GM23338 (cell line): ENCODE measurements at regions not wholly inside any gene's neighbourhood (a gene's known extent, or its start where the extent isn't known, plus 50 kb on each side); places are given as distances from the start of the nearest gene placed in this dataset.

Experiments
- ATAC-seq: fragments of 200-7000 bp; cut with Tn5 transposase; 3 replicates; pipeline ENCODE4 v1.9.1; 2020
- DNase-seq: peaks from one replicate; pipeline ENCODE4 v3.0.0-alpha.2; 2015; ENCODE audit warnings: low spot score
- H2AFZ ChIP-seq: fragments of 200-600 bp; sonication (generic); 2 replicates; pipeline ENCODE4 v1.8.0; 2016; ENCODE audit warnings: antibody characterized with exemption, mild to moderate bottlenecking, moderate library complexity
- H3F3A ChIP-seq: fragments of 200-600 bp; sonication (generic); replicated peaks from 2 replicates; pipeline ENCODE4 v1.8.0; 2017; ENCODE audit warnings: antibody characterized with exemption, mixed run types, low read depth
- H3K27ac ChIP-seq: fragments of 200-600 bp; sonication (generic); 2 replicates; pipeline ENCODE4 v1.6.1; 2016; ENCODE audit warnings: low read depth
- H3K27me3 ChIP-seq: fragments of 200-600 bp; sonication (generic); 2 replicates; pipeline ENCODE4 v1.8.0; 2016; ENCODE audit warnings: mild to moderate bottlenecking, mixed run types, moderate library complexity; ENCODE audit not compliant: insufficient read depth
- H3K36me3 ChIP-seq: fragments of 200-600 bp; sonication (generic); 2 replicates; pipeline ENCODE4 v1.8.0; 2016; ENCODE audit warnings: mild to moderate bottlenecking; ENCODE audit not compliant: insufficient read depth
- H3K4me1 ChIP-seq: fragments of 200-600 bp; sonication (generic); 2 replicates; pipeline ENCODE4 v1.8.0; 2016; ENCODE audit warnings: mild to moderate bottlenecking, moderate library complexity; ENCODE audit not compliant: insufficient read depth
- H3K4me2 ChIP-seq: fragments of 200-600 bp; sonication (generic); 2 replicates; pipeline ENCODE4 v1.7.1; 2017; ENCODE audit warnings: mixed run types
- H3K4me3 ChIP-seq: fragments of 200-600 bp; sonication (generic); 2 replicates; pipeline ENCODE4 v1.6.1; 2016; ENCODE audit warnings: mixed run types
- H3K79me2 ChIP-seq: fragments of 200-600 bp; sonication (generic); replicated peaks from 2 replicates; pipeline ENCODE4 v1.8.0; 2017; ENCODE audit warnings: mild to moderate bottlenecking; ENCODE audit not compliant: insufficient read depth
- H3K9me2 ChIP-seq: fragments of 200-600 bp; sonication (generic); 2 replicates; pipeline ENCODE4 v1.8.0; 2017; ENCODE audit not compliant: insufficient read depth
- H4K20me1 ChIP-seq: fragments of 200-600 bp; sonication (generic); replicated peaks from 2 replicates; pipeline ENCODE4 v1.8.0; 2017; ENCODE audit warnings: mild to moderate bottlenecking; ENCODE audit not compliant: insufficient read depth
- H3K27ac Mint-ChIP-seq: 2 replicates; pipeline ENCODE4 v1.8.0; 2020; ENCODE audit warnings: inconsistent platforms, mild to moderate bottlenecking, moderate library complexity, mixed read lengths
- H3K27me3 Mint-ChIP-seq: 3 replicates; pipeline ENCODE4 v1.8.0; 2022; ENCODE audit warnings: low read depth, mild to moderate bottlenecking, moderate library complexity, mixed read lengths, inconsistent platforms; ENCODE audit not compliant: insufficient read depth, poor library complexity
- H3K36me3 Mint-ChIP-seq: 3 replicates; pipeline ENCODE4 v1.8.0; 2021; ENCODE audit warnings: low read depth, mild to moderate bottlenecking, inconsistent platforms, moderate library complexity, mixed read lengths
- H3K4me1 Mint-ChIP-seq: 3 replicates; pipeline ENCODE4 v1.8.0; 2020; ENCODE audit warnings: mild to moderate bottlenecking, inconsistent platforms, mixed read lengths
- H3K4me3 Mint-ChIP-seq: 3 replicates; pipeline ENCODE4 v1.8.0; 2021; ENCODE audit warnings: moderate library complexity, mild to moderate bottlenecking, inconsistent platforms, mixed read lengths
- H3K9me3 Mint-ChIP-seq: 3 replicates; pipeline ENCODE4 v1.8.0; 2020; ENCODE audit warnings: moderate library complexity, mild to moderate bottlenecking, inconsistent platforms, mixed read lengths
- CREB1 ChIP-seq: fragments of 250-450 bp; sonication (Bioruptor Pico); IDR thresholded peaks from 2 replicates; pipeline ENCODE4 v1.5.0; 2020; ENCODE audit warnings: low read depth, mild to moderate bottlenecking, moderate library complexity
- EZH2 ChIP-seq: fragments of 200-600 bp; sonication (generic); IDR thresholded peaks from one replicate; pipeline ENCODE4 v1.8.0; 2017; ENCODE audit warnings: antibody characterized with exemption, mild to moderate bottlenecking, low read depth; ENCODE audit not compliant: unreplicated experiment
- EZH2phosphoT487 ChIP-seq: fragments of 200-600 bp; sonication (generic); IDR thresholded peaks from one replicate; pipeline ENCODE4 v1.8.1; 2018; ENCODE audit warnings: antibody characterized with exemption; ENCODE audit not compliant: unreplicated experiment
- JUNB ChIP-seq: IDR thresholded peaks from one replicate; pipeline ENCODE4 v1.6.1; 2016; ENCODE audit warnings: antibody characterized with exemption; ENCODE audit not compliant: unreplicated experiment
- REST ChIP-seq: IDR thresholded peaks from one replicate; pipeline ENCODE4 v1.6.1; 2018; ENCODE audit warnings: antibody characterized with exemption; ENCODE audit not compliant: unreplicated experiment
- STAT1 ChIP-seq: IDR thresholded peaks from one replicate; pipeline ENCODE4 v1.6.1; 2016; ENCODE audit warnings: antibody characterized with exemption; ENCODE audit not compliant: unreplicated experiment
- ZNF114 ChIP-seq: fragments of 250-450 bp; sonication (Bioruptor Pico); IDR thresholded peaks from 2 replicates; pipeline ENCODE4 v1.5.0; 2020; ENCODE audit warnings: mild to moderate bottlenecking, moderate library complexity
- ZNF331 ChIP-seq: fragments of 250-450 bp; sonication (Bioruptor Pico); IDR thresholded peaks from 2 replicates; pipeline ENCODE4 v1.5.0; 2020; ENCODE audit warnings: low read depth, mild to moderate bottlenecking, moderate library complexity

GRCh38 chr10:78865931-78866717 is 202.6 kb upstream of the ZMIZ1 start:
- Histone ChIP-seq H3K36me3 (no peaks in the 10 kb centered on the region), H3F3A (no peaks in the 10 kb centered on the region), H3K79me2 (no peaks in the 10 kb centered on the region), H3K27ac (no peak overlapping the region), H3K4me3 (no peak overlapping the region), H2AFZ (no peak overlapping the region), H3K4me1 (no peaks in the 10 kb centered on the region), H3K27me3 (no peaks in the 10 kb centered on the region), H3K4me2 (no peak overlapping the region), H4K20me1 (no peaks in the 10 kb centered on the region), H3K9me2 (no peaks in the 10 kb centered on the region)
- no peak for ATAC-seq
- H3K27ac Mint-ChIP-seq = no peak overlapping the region
- DNase-seq = no peak
- H3K4me3 Mint-ChIP-seq = no peak overlapping the region
- H3K4me1 Mint-ChIP-seq = no peaks in the 10 kb centered on the region
- H3K9me3 Mint-ChIP-seq = no peaks in the 10 kb centered on the region; the same call in 2 of the 3 replicates
- TF ChIP-seq EZH2 (no peak), ZNF331 (CRISPR knock-in tag) (no peak), REST (no peak), STAT1 (no peak)
- H3K27me3 Mint-ChIP-seq = peaks cover 9% of the 10 kb centered on the region
- no peaks in the 10 kb centered on the region for H3K36me3 Mint-ChIP-seq

GRCh38 chr10:78866731-78867554 is 201.8 kb upstream of the ZMIZ1 start:
- no peaks in the 10 kb centered on the region for H3K27me3 ChIP-seq
- H3K4me3 Mint-ChIP-seq = no peak overlapping the region
- no peaks in the 10 kb centered on the region for H3K36me3 ChIP-seq
- DNase-seq = no peak
- H3K27ac Mint-ChIP-seq = no peak overlapping the region
- no peak overlapping the region for H2AFZ ChIP-seq
- H3K9me2 ChIP-seq = no peaks in the 10 kb centered on the region
- H3K4me1 Mint-ChIP-seq = no peaks in the 10 kb centered on the region
- no peaks in the 10 kb centered on the region for H3F3A ChIP-seq
- H3K9me3 Mint-ChIP-seq = no peaks in the 10 kb centered on the region; the same call in 2 of the 3 replicates
- no peak overlapping the region for H3K27ac ChIP-seq
- H3K4me1 ChIP-seq = no peaks in the 10 kb centered on the region
- H3K36me3 Mint-ChIP-seq = no peaks in the 10 kb centered on the region
- no peaks in the 10 kb centered on the region for H4K20me1 ChIP-seq
- no peak overlapping the region for H3K4me3 ChIP-seq
- no peak overlapping the region for H3K4me2 ChIP-seq
- no peaks in the 10 kb centered on the region for H3K79me2 ChIP-seq
- peaks cover 9% of the 10 kb centered on the region for H3K27me3 Mint-ChIP-seq
- ATAC-seq = peak; percentile 37; the same call in 2 of the 3 replicates
- no peak for TF ChIP-seq CREB1
- TF ChIP-seq EZH2 = no peak
- TF ChIP-seq ZNF114 = no peak
- no peak for TF ChIP-seq REST
- TF ChIP-seq JUNB = no peak
- TF ChIP-seq EZH2phosphoT487 = no peak
- TF ChIP-seq ZNF331 (CRISPR knock-in tag) = no peak
